Activated CD4-positive, alpha-beta T cell treated with anti-CD3 and anti-CD28 coated beads for 48 hours (primary cell): ENCODE measurements at regions not wholly inside any gene's neighbourhood (a gene's known extent, or its start where the extent isn't known, plus 50 kb on each side); places are given as distances from the start of the nearest gene placed in this dataset.
"Not testable (repeated sequence)": the region's sequence is repeated elsewhere in the genome, so short reads cannot be mapped to it uniquely, and the experiment has no call there.

Source experiments
- DNase-seq: peaks from one replicate; pipeline ENCODE4 v3.0.0-alpha.2; 2020

GRCh38 chr2:58503918-58504317, 262.8 kb upstream of the FANCL start:
- no peak for DNase-seq

- DNase-seq = no peak
Measured at GRCh38 chr2:58502931-58503330, 261.8 kb upstream of the FANCL start.

- DNase-seq = no peak
Measured at GRCh38 chr2:58501371-58502160, 260.4 kb upstream of the FANCL start.

- no peak for DNase-seq
Measured at GRCh38 chr2:58497168-58497567, 256.0 kb upstream of the FANCL start.

GRCh38 chr2:58495806-58496205, 254.7 kb upstream of the FANCL start:
- DNase-seq = no peak

GRCh38 chr2:58494071-58494501, 253.0 kb upstream of the FANCL start:
- no peak for DNase-seq

- no peak for DNase-seq
Measured at GRCh38 chr2:58484629-58485028, 243.5 kb upstream of the FANCL start.

GRCh38 chr2:58484221-58484620, 243.1 kb upstream of the FANCL start:
- DNase-seq = no peak

- no peak for DNase-seq
Measured at GRCh38 chr2:58483307-58483706, 242.2 kb upstream of the FANCL start.

GRCh38 chr2:58481670-58482069, 240.5 kb upstream of the FANCL start:
- DNase-seq = no peak

- no peak for DNase-seq
Measured at GRCh38 chr2:58480141-58480540, 239.0 kb upstream of the FANCL start.

GRCh38 chr2:58479535-58480140, 238.5 kb upstream of the FANCL start:
- DNase-seq = no peak

- DNase-seq = no peak
Measured at GRCh38 chr2:58476556-58476955, 235.4 kb upstream of the FANCL start.

GRCh38 chr2:58475756-58476155, 234.6 kb upstream of the FANCL start:
- no peak for DNase-seq

GRCh38 chr2:58473165-58473564, 232.0 kb upstream of the FANCL start:
- no peak for DNase-seq

GRCh38 chr2:58466804-58467203, 225.7 kb upstream of the FANCL start:
- DNase-seq = no peak

- DNase-seq = not testable (repeated sequence)
Measured at GRCh38 chr2:58466021-58466420, 224.9 kb upstream of the FANCL start.

- DNase-seq = no peak
Measured at GRCh38 chr2:58460670-58461069, 219.5 kb upstream of the FANCL start.

- DNase-seq = no peak
Measured at GRCh38 chr2:58449286-58450010, 208.3 kb upstream of the FANCL start.

- DNase-seq = no peak
Measured at GRCh38 chr2:58448845-58449244, 207.7 kb upstream of the FANCL start.

GRCh38 chr2:58448065-58448507, 207.0 kb upstream of the FANCL start:
- DNase-seq = peak; percentile 41

GRCh38 chr2:58447586-58447985, 206.5 kb upstream of the FANCL start:
- DNase-seq = no peak

- no peak for DNase-seq
Measured at GRCh38 chr2:58441643-58442042, 200.5 kb upstream of the FANCL start.

- no peak for DNase-seq
Measured at GRCh38 chr2:58436872-58437271, 195.7 kb upstream of the FANCL start.
